ENCODE measurements at regions not wholly inside any gene's neighbourhood (a gene's known extent, or its start where the extent isn't known, plus 50 kb on each side); places are given as distances from the start of the nearest gene placed in this dataset.

- TF ChIP-seq CTCF (IDR thresholded peaks at IDR 0.05), result no peak
- no peak for TF ChIP-seq POLR2A (IDR thresholded peaks at IDR 0.05)
Measured at GRCh38 chr4:162456106-162456505, 292.3 kb upstream of the FSTL5 start.
